ENCODE measurements at regions not wholly inside any gene's neighbourhood (a gene's known extent, or its start where the extent isn't known, plus 50 kb on each side); places are given as distances from the start of the nearest gene placed in this dataset.

DNA sequence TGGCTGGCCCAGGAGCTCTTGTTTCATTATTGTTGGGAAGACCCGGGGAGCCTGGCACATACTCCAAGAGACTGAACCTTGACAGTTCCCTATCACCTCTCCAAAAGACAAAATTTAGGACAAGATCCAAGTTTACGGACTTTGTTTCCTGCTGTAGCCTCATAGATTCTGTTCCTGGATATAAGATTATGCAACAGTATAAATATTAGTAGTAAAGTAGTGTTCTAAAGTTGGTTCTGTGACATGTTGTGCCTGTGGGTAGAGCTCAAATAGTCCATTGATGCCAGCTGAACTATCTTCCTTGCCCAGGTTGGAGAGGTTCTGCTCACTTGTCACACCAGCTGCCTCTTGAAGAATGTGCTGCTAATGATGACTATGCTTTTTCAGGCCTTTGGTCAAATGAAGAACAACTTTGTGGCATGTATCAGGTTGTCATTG is 430.2 kb downstream of the DMAC1 start (continued):
- TF ChIP-seq ZNF274 (IDR thresholded peaks at IDR 0.05; ENCODE audit: borderline replicate concordance, extremely low read depth, low read length): no peak
- no peak for TF ChIP-seq SP2 (IDR thresholded peaks at IDR 0.05; ENCODE audit: low read length)
- TF ChIP-seq HDAC6 (IDR thresholded peaks at IDR 0.05; ENCODE audit: low read depth, low read length): no peak
- no peak for TF ChIP-seq TCF12 (IDR thresholded peaks at IDR 0.05; ENCODE audit: low read depth, low read length)
- TF ChIP-seq, protein P1, sequence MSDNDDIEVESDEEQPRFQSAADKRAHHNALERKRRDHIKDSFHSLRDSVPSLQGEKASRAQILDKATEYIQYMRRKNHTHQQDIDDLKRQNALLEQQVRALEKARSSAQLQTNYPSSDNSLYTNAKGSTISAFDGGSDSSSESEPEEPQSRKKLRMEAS (IDR thresholded peaks at IDR 0.05): no peak
- no peak for TF ChIP-seq KDM5A (IDR thresholded peaks at IDR 0.05; ENCODE audit: low read length)
- no peak for TF ChIP-seq CHD2 (IDR thresholded peaks at IDR 0.05; ENCODE audit: low read length)
- no peak for TF ChIP-seq MAFK (IDR thresholded peaks at IDR 0.05; ENCODE audit: low read depth, low read length)

All from H1 (cell line).